ENCODE measurements at regions not wholly inside any gene's neighbourhood (a gene's known extent, or its start where the extent isn't known, plus 50 kb on each side); places are given as distances from the start of the nearest gene placed in this dataset.

DNA sequence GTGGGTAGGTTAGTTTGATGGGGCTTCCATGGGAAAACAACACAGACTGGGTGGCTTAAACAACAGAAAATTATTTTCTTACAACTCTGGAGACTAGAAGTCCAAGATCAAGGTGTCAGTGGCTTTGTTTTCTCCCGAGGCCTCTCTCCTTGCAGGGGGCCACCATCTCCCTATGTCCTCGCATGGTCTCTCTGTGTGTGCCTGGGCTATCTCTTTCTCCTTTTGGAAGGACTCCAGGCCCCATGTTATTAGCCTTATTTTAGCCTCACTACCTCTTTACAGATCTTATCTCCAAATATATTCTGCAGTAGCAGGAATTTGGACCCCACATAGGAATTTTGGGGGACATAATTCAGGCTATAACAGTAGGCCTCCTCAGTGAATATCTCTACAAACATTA lies 372.7 kb upstream of the FAT3 start:
- DNase-seq (no peak), ATAC-seq (no peak)
- Mint-ChIP-seq H3K27me3 (no peaks in the 10 kb centered on the region), H3K4me3 (no peak overlapping the region), H3K27ac (no peak overlapping the region), H3K9me3 (ENCODE audit: low read depth) (peaks cover 7% of the 10 kb centered on the region), H3K36me3 (no peaks in the 10 kb centered on the region), H3K4me1 (no peaks in the 10 kb centered on the region)
- CTCF ChIA-PET = no interaction called here

DNA sequence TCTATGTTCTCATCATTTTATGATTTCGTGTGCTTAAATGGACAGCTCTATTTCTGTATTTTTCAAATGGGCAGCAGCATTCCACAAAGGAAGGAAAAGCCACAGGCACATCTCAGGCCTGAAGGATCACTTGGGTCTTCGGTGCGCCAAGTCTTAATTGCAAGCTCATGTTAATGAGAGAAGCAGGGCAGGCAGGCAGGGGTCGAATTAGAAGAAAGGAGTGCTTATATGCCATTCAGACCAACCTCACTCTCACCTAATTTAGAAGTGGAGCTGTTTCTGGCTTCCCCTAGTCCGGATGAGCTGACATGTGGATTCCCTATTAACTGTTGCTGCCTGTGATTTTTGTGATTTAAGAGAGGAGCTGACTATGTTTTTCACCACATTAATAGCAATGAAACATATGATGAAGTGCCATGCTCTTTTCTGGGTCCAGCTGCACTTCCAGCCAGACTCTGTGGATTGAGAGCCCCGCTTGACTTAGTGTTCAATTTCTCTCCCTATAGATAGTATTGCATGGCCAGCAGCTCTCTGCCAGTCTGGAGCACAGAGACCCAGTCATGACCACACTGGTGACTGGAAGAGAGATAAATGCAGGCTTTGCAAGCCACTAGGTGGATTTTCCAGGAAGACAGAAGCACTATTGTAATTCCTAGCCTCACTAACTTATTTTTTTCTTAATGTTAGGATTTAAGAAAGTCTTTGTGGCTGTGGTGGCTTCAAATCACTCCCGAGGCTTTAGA lies 373.9 kb upstream of the FAT3 start:
- CTCF ChIA-PET = no interaction called here
- H3K4me3 Mint-ChIP-seq = no peak overlapping the region
- ATAC-seq (no peak), DNase-seq (no peak)
- no peaks in the 10 kb centered on the region for H3K27me3 Mint-ChIP-seq
- no peaks in the 10 kb centered on the region for H3K4me1 Mint-ChIP-seq
- no peaks in the 10 kb centered on the region for H3K36me3 Mint-ChIP-seq
- peaks cover 7% of the 10 kb centered on the region for H3K9me3 Mint-ChIP-seq (ENCODE audit: low read depth)
- no peak overlapping the region for H3K27ac Mint-ChIP-seq

DNA sequence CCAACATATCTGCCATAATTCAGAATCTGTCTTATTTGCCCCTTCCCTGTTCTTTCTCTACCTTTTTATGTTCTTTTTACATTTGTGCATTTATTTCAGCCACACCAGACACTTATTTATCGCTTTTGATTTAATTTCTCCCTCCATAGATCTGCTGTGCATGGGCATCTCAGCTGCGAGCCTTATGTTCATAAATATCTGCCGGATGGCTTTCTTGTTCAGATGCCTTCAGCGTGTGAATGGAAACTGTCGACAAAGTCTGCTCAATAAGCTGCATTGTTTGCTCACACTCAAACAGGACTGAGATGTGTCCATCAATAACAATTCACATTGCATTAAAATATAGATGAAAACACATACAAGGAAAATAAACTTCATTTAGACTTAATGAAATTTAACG lies 374.6 kb upstream of the FAT3 start:
- ATAC-seq (no peak), DNase-seq (no peak)
- Mint-ChIP-seq H3K4me1 (no peaks in the 10 kb centered on the region), H3K9me3 (ENCODE audit: low read depth) (peaks cover 7% of the 10 kb centered on the region), H3K4me3 (no peak overlapping the region), H3K27me3 (no peaks in the 10 kb centered on the region), H3K36me3 (no peaks in the 10 kb centered on the region), H3K27ac (no peak overlapping the region)
- CTCF ChIA-PET = interaction anchor here (0.6 kb wide), 1 partner anchor 54 kb away, joined by 3 read pairs; no protein-coding TSS in a partner anchor

DNA sequence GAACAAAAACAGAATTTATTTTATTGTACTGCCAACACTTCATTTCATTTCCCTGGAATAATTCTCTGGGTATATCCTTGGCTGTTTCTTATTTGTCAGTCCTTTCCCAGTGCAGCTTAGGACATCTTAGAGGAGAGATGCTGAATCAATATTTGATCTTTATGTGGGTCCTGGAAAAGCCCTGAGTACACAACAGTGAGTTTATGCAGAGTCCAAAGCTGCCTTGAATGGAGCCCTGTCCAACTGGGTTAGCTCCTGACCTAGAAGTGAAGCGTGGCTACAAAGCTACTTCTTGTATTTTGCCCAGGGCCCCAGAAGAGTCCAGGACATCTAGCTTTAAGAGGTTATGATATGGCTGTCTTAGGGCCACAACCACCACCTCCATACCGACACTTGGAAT lies 378.0 kb upstream of the FAT3 start:
- no peak overlapping the region for H3K4me3 Mint-ChIP-seq
- CTCF ChIA-PET = no interaction called here
- H3K36me3 Mint-ChIP-seq = no peaks in the 10 kb centered on the region
- H3K27ac Mint-ChIP-seq = no peak overlapping the region
- no peaks in the 10 kb centered on the region for H3K4me1 Mint-ChIP-seq
- no peak for DNase-seq
- no peak for ATAC-seq
- no peaks in the 10 kb centered on the region for H3K27me3 Mint-ChIP-seq
- peaks cover 7% of the 10 kb centered on the region for H3K9me3 Mint-ChIP-seq (ENCODE audit: low read depth)

DNA sequence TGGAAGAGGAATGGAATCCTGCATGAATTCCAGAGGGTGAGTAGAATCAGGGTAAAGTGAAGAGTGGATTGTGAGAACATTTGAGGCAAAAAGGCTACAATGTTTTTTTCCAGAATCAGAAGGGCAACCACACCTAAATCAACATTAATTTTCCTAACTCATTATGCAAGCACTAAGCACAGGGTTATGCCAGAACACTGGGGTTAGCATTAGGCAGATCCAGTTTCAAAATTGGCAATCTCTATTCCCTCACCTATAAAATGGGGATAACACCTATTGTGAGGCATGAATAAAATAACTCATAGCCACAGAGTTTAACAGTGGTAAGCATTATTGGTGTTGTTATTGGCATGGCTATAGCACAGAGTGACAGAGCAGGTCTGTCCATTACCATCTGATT lies 378.6 kb upstream of the FAT3 start:
- H3K27ac Mint-ChIP-seq = no peak overlapping the region
- no peak overlapping the region for H3K4me3 Mint-ChIP-seq
- no peaks in the 10 kb centered on the region for H3K4me1 Mint-ChIP-seq
- H3K36me3 Mint-ChIP-seq = no peaks in the 10 kb centered on the region
- ATAC-seq = no peak
- H3K9me3 Mint-ChIP-seq (ENCODE audit: low read depth) = peaks cover 7% of the 10 kb centered on the region
- no peak for DNase-seq
- CTCF ChIA-PET = no interaction called here
- H3K27me3 Mint-ChIP-seq = no peaks in the 10 kb centered on the region

DNA sequence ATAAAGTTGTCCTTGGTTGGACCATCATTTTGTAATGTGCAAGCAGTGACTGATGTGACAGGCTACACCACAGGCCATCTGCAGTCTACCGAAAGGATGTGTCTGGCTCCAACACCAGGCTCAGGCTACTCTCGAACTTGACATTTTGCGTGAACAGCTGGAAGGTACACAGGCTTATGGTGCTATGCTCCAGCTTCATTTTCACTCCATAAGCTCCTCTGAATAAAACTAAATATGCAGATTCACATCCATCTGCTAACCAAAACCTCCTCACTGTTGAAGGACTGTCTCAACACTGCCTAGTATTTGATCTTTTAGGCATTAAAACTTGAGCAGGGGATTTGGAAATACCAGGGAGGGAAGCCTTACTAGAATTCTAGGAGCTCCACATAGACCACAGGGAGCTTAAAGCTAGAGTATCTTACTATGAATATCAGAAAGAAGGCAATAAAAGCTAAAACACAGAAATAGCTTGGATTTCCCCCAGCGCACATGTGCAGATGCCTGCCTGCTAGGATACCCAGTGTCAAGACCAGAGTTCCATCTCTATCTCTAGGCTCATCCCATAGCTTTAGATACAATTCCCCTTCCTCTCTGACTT lies 383.9 kb upstream of the FAT3 start:
- no peak overlapping the region for H3K4me3 Mint-ChIP-seq
- no peak overlapping the region for H3K27ac Mint-ChIP-seq
- no peaks in the 10 kb centered on the region for H3K27me3 Mint-ChIP-seq
- CTCF ChIA-PET = no interaction called here
- no peaks in the 10 kb centered on the region for H3K36me3 Mint-ChIP-seq
- no peaks in the 10 kb centered on the region for H3K4me1 Mint-ChIP-seq
- no peak for DNase-seq
- ATAC-seq = no peak
- H3K9me3 Mint-ChIP-seq (ENCODE audit: low read depth) = peaks cover 2% of the 10 kb centered on the region

DNA sequence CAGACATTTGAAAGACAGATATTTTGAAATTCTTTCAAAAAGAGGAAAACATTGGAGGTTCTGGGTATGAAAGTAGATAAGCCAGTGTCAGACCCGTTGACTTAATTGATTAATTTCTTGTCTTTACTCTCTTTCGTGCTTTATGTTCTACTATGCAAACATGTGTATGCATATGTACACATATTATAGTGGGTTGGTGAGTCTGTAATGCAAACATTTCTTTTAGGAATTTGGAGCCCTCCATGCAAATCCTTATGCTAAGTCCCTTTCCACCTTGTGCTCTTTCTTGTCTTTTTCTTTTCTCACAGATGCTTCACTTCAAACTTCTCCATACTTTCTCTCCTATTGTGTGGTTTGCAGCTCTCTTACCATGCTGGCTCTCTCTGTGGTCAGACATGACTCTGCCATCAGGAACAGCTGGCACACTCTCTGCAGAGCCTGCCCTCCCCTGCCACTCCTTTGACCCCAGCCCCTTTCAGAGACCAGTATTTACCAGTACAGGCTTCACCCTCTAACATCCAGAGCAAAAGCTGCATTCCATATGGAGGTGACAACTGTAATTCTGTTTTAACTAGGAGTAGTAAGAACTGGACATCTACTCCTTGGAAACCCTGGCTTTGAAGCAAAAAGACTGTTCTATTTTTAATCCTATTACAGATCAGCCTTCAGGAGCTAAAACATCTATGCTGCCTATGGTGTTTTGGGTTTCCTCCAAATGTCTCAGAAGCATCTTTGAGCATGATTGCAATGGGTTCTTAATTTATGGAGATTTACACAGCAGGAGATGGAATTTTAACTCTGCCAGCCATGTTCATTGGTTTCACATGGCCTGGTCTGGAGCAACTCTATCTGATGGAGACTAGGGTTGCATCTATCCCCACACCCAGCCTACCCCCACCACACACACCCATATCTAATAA lies 386.9 kb upstream of the FAT3 start:
- DNase-seq (no peak), ATAC-seq (no peak)
- no peaks in the 10 kb centered on the region for H3K4me1 Mint-ChIP-seq
- H3K9me3 Mint-ChIP-seq (ENCODE audit: low read depth) = peaks cover 5% of the 10 kb centered on the region
- H3K27me3 Mint-ChIP-seq = no peaks in the 10 kb centered on the region
- H3K27ac Mint-ChIP-seq = no peak overlapping the region
- CTCF ChIA-PET = no interaction called here
- no peak overlapping the region for H3K4me3 Mint-ChIP-seq
- H3K36me3 Mint-ChIP-seq = no peaks in the 10 kb centered on the region

DNA sequence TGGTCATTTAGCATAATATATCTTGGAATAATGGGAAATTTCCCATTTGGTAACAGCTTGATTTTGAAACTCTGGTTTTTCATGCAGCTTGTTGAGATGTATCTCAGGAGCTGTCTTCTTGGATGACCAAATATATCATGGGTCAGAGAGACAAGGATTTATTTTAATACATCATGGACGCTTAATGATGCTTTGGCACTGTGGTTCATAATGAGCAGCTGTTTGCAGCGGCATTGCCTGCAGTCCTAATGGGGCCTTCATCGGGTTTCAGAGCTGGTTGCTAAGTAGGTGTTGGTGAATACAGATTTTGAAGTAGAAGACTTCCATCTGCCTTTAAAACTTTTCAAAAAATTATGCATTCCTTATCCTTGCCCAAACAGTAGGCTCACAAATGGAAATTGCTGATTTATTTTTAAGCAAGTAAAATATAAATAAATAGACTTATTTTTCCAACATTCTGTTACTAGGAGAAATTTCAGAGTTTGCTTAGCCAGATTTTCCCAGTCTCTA lies 389.5 kb upstream of the FAT3 start:
- DNase-seq (no peak), ATAC-seq (no peak)
- Mint-ChIP-seq H3K27ac (no peak overlapping the region), H3K36me3 (no peaks in the 10 kb centered on the region), H3K4me3 (no peak overlapping the region), H3K27me3 (no peaks in the 10 kb centered on the region), H3K4me1 (no peaks in the 10 kb centered on the region), H3K9me3 (ENCODE audit: low read depth) (peaks cover 11% of the 10 kb centered on the region)
- CTCF ChIA-PET = no interaction called here

DNA sequence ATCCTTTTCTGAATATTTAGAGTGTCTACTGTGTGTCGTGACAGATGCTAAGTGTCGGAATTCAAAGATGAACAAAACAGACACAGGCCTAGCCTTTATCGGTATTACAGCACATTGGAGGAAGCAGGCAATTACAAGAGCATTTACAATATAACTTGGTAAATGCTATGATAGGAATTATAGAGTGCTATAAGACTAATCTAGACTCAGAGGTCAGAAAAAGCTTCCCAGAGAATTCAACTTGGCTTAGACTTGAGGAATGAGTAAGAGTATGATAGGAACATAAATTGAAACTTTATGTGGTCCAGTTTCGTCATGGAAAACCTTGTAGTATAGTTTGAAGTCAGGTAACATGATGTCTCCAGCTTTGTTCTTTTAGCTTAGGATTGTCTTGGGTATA lies 395.7 kb upstream of the FAT3 start:
- no peak for DNase-seq
- no peaks in the 10 kb centered on the region for H3K27me3 Mint-ChIP-seq
- CTCF ChIA-PET = no interaction called here
- H3K9me3 Mint-ChIP-seq (ENCODE audit: low read depth) = peaks cover 9% of the 10 kb centered on the region
- no peak for ATAC-seq
- H3K27ac Mint-ChIP-seq = no peak overlapping the region
- H3K4me3 Mint-ChIP-seq = no peak overlapping the region
- H3K36me3 Mint-ChIP-seq = no peaks in the 10 kb centered on the region
- H3K4me1 Mint-ChIP-seq = no peaks in the 10 kb centered on the region

DNA sequence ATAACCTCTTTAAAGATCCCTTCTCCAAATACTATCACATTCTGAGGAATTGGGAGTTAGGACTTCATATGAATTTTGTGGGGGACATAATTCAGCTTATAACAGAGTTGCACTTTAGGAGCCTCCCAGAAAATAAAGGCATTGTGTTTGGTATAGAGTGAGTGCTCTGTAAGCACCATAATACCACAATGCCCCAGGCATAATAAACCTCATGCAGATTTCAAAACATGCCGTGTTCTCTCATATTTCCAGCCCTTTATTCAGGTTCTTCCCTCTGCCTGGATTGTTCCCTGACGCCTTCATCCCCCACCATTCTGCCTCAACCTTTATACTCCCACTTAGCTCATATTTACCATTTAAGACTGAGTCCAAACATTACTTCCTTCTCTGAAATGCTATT lies 398.8 kb upstream of the FAT3 start:
- no peak overlapping the region for H3K4me3 Mint-ChIP-seq
- no peaks in the 10 kb centered on the region for H3K4me1 Mint-ChIP-seq
- CTCF ChIA-PET = no interaction called here
- peaks cover 8% of the 10 kb centered on the region for H3K9me3 Mint-ChIP-seq (ENCODE audit: low read depth)
- DNase-seq = no peak
- ATAC-seq = no peak
- no peak overlapping the region for H3K27ac Mint-ChIP-seq
- no peaks in the 10 kb centered on the region for H3K27me3 Mint-ChIP-seq
- H3K36me3 Mint-ChIP-seq = no peaks in the 10 kb centered on the region

DNA sequence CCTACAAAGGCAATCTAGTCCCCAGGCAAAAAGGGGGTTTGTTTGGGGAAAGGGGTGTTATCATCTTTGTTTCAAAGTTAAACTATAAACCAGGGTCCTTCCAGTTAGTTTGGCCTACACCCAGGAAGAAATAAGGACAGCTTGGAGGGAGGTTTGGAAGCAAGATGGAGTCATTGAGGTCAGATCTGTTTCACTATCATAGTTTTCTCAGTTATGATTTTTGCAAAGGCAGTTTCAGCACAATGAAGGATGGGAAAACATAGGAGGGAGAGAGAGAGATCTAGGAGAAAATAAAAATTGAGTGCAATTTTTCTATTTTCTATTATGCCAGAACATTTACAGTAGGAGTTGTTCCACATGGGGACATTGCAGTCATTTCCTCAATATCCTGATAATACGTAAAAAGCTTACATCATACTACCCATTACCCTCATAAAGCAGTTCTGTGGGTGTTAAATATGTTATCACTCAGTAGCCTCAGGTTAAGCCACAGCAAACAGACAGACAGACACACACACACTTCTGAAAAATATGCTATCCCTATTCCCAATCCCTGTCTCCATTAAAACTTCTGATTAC lies 401.3 kb upstream of the FAT3 start:
- DNase-seq = no peak
- H3K9me3 Mint-ChIP-seq (ENCODE audit: low read depth) = peaks cover 5% of the 10 kb centered on the region
- no peak overlapping the region for H3K27ac Mint-ChIP-seq
- no peaks in the 10 kb centered on the region for H3K4me1 Mint-ChIP-seq
- CTCF ChIA-PET = no interaction called here
- H3K36me3 Mint-ChIP-seq = no peaks in the 10 kb centered on the region
- no peak overlapping the region for H3K4me3 Mint-ChIP-seq
- no peaks in the 10 kb centered on the region for H3K27me3 Mint-ChIP-seq
- ATAC-seq = no peak

DNA sequence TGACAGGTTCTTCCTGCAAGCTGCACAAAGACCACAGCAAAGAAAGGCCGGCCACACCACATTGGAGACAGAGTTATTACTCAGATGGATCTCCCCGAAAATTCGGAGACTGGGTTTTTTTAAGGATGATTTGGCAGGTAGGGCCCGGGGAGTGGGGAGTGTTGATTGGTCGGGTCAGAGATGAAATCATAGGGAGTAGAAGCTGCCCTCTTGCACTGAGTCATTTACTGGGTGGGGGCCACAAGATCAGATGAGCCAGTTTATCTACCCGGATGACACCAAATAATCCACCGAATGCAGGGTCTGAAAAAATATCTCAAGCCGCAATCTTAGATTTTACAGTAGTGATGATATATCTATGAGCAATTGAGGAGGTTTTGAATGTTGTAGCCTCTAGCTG lies 401.8 kb upstream of the FAT3 start:
- Mint-ChIP-seq H3K36me3 (no peaks in the 10 kb centered on the region), H3K27ac (no peak overlapping the region), H3K4me1 (no peaks in the 10 kb centered on the region), H3K27me3 (no peaks in the 10 kb centered on the region), H3K4me3 (no peak overlapping the region), H3K9me3 (ENCODE audit: low read depth) (peaks cover 5% of the 10 kb centered on the region)
- ATAC-seq (no peak), DNase-seq (no peak)
- CTCF ChIA-PET = no interaction called here

DNA sequence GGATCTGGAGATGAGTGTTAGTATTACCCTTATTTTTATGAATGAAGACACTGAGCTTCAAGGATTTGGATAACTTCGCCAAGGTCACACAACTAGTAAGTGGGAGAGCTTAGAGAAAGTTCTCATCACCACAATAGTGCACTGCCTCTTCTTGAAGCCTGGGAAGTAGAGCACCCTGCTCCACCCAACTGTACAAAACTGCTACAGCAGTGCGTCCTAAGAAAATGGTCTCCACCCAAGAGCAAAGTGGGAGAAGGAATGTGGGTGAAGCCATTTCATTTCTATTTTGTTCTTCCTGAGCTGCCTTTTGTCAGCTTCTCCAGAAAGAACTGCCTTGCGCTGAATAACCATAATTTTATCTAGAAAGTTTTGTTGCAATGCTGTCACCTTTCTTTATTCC lies 403.9 kb upstream of the FAT3 start:
- no peak for DNase-seq
- CTCF ChIA-PET = no interaction called here
- Mint-ChIP-seq H3K4me1 (no peaks in the 10 kb centered on the region), H3K36me3 (no peaks in the 10 kb centered on the region), H3K9me3 (ENCODE audit: low read depth) (peaks cover 5% of the 10 kb centered on the region), H3K27me3 (no peaks in the 10 kb centered on the region), H3K4me3 (no peak overlapping the region), H3K27ac (no peak overlapping the region)
- ATAC-seq = no peak
